ENCODE measurements at regions not wholly inside any gene's neighbourhood (a gene's known extent, or its start where the extent isn't known, plus 50 kb on each side); places are given as distances from the start of the nearest gene placed in this dataset.

DNA sequence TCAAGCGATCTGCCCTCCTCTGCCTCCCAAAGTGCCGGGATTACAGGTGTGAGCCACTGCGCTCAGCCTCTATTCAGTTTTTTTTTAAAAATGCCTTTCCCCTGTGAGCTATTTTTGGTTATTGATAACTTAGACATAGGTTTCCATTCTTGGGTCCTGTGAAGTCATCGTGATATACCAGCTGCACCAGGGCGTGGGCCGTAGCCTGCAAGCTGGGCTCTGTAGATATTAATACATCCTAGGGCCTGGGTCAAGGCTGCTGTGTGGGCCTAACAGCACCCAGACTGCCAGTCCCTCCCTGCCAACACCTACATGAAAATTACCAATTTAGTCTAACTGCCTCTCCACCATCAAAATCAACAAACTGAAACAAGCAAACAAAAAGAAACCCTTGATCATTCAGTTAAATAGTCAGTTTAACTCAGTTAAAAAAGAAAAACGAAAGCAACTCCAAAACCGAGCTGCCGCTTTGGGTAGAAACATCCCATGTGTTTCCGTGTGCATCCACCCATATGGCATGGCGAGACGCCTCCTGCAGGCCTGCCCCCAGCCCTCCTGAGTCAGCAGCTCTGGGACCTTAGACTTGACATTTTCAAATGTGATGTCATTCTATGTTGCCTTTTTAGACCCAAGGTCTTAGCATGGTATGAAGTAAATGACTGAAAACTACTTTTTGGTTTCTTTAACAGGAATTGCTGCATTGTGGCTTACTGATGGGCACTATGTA lies 330.2 kb downstream of the GLRX3 start:
- TF ChIP-seq POLR2A (IDR thresholded peaks at IDR 0.05): no peak
- TF ChIP-seq, protein P1, sequence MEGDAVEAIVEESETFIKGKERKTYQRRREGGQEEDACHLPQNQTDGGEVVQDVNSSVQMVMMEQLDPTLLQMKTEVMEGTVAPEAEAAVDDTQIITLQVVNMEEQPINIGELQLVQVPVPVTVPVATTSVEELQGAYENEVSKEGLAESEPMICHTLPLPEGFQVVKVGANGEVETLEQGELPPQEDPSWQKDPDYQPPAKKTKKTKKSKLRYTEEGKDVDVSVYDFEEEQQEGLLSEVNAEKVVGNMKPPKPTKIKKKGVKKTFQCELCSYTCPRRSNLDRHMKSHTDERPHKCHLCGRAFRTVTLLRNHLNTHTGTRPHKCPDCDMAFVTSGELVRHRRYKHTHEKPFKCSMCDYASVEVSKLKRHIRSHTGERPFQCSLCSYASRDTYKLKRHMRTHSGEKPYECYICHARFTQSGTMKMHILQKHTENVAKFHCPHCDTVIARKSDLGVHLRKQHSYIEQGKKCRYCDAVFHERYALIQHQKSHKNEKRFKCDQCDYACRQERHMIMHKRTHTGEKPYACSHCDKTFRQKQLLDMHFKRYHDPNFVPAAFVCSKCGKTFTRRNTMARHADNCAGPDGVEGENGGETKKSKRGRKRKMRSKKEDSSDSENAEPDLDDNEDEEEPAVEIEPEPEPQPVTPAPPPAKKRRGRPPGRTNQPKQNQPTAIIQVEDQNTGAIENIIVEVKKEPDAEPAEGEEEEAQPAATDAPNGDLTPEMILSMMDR (IDR thresholded peaks at IDR 0.05): no peak
